ENCODE measurements at regions not wholly inside any gene's neighbourhood (a gene's known extent, or its start where the extent isn't known, plus 50 kb on each side); places are given as distances from the start of the nearest gene placed in this dataset.

Small RNA genes in the stretch of these regions (small RNA-seq; reads per million reads assigned to genes)
- 0.06 to 0.44 (median 0.28) reads per million in 4 donors for gene MIR4770
